HCT116 (cell line): ENCODE measurements at regions not wholly inside any gene's neighbourhood (a gene's known extent, or its start where the extent isn't known, plus 50 kb on each side); places are given as distances from the start of the nearest gene placed in this dataset.
A peak's percentile ranks its signal among the peaks of the same experiment; 100 is the strongest.

Experiments used
- ATAC-seq: fragments of 200-7000 bp; cut with Tn5 transposase; 2 replicates; pipeline ENCODE4 v1.9.1; 2020; ENCODE audit warnings: mild to moderate bottlenecking, moderate library complexity
- BruUV-seq: library from RNA; stranded (reverse); fragments of 400-500 nt; replicated peaks from 2 replicates; lab custom pipeline; 2021; lab: Mats Ljungman, UMichigan
- CTCF ChIA-PET: fragments of 300-600 bp; sonication (Branson Sonifier 250); formaldehyde crosslinking; loops from one replicate; lab custom pipeline; 2021; ENCODE audit warnings: antibody characterized with exemption; lab: Charles Lee
- POLR2A ChIA-PET: fragments of 300-600, 350-600 bp; sonication (Branson Sonifier 250); formaldehyde crosslinking; loops from one replicate; lab custom pipeline; 2021; ENCODE audit warnings: antibody characterized with exemption; lab: Charles Lee
- RAD21 ChIA-PET, 2 experiments: fragments of 300-600 bp; sonication (Branson Sonifier 250); formaldehyde crosslinking; loops; one replicate each; lab custom pipeline; 2023; ENCODE audit warnings: low total read pairs in 2 of 2; ENCODE audit not compliant: uncharacterized antibody in 2 of 2, unreplicated experiment in 2 of 2, low non-redundant PET in 1 of 2; lab: Charles Lee
- DNase-seq: peaks from one replicate; pipeline ENCODE4 v3.0.0-alpha.2; 2010; ENCODE audit warnings: low read depth, low spot score
- H2AFZ ChIP-seq: fragments of 200-600 bp; shearing (Covaris generic), sonication (generic); 2 replicates; pipeline ENCODE4 v1.6.1; 2017; ENCODE audit warnings: low read depth, mixed run types, mixed read lengths, antibody characterized with exemption, low read length; ENCODE audit not compliant: poor library complexity, severe bottlenecking
- H3K27ac ChIP-seq: 2 replicates; pipeline ENCODE4 v1.5.1; 2012; ENCODE audit warnings: low read depth, low read length
- H3K27me3 ChIP-seq: fragments of 200-600 bp; sonication (generic); 2 replicates; pipeline ENCODE4 v1.6.1; 2016; ENCODE audit warnings: mixed run types, low read length, mixed read lengths; ENCODE audit not compliant: insufficient read depth
- H3K36me3 ChIP-seq, 2 experiments: fragments of 200-500 bp in 1 of 2; fragments of 200-600 bp in 1 of 2; sonication (Bioruptor generic) in 1 of 2; sonication (generic) in 1 of 2; 2 replicates each; pipeline versions ENCODE4 v1.5.1 to v1.6.1; 2014 to 2016; ENCODE audit warnings: low read length in 2 of 2, inconsistent platforms in 1 of 2, mixed read lengths in 1 of 2, mixed run types in 1 of 2; ENCODE audit not compliant: insufficient read depth in 2 of 2, control insufficient read depth in 1 of 2
- H3K4me1 ChIP-seq, 2 experiments: fragments of 200-600 bp in 1 of 2; sonication (generic) in 1 of 2; 2 replicates each; pipeline versions ENCODE4 v1.5.1 to v1.6.1; 2012 to 2017; ENCODE audit warnings: low read length in 2 of 2, inconsistent platforms in 1 of 2, mild to moderate bottlenecking in 1 of 2, mixed read lengths in 1 of 2, mixed run types in 1 of 2, moderate library complexity in 1 of 2; ENCODE audit not compliant: insufficient read depth in 2 of 2, control insufficient read depth in 1 of 2
- H3K4me2 ChIP-seq: fragments of 200-600 bp; sonication (generic); 2 replicates; pipeline ENCODE4 v1.6.1; 2017; ENCODE audit warnings: mixed run types, low read length, mixed read lengths
- H3K4me3 ChIP-seq, 2 experiments: fragments of 200-600 bp in 1 of 2; sonication (generic) in 1 of 2; replicated peaks in 1 of 2; 2 replicates each; pipeline ENCODE4 v1.5.1; 2011 to 2016; ENCODE audit warnings: low read length in 2 of 2, control low read depth in 1 of 2, low read depth in 1 of 2, mild to moderate bottlenecking in 1 of 2, mixed read lengths in 1 of 2, mixed run types in 1 of 2
- H3K79me2 ChIP-seq: fragments of 200-600 bp; sonication (generic); 2 replicates; pipeline ENCODE4 v1.6.1; 2017; ENCODE audit warnings: mild to moderate bottlenecking, mixed run types, low read length, moderate library complexity, mixed read lengths; ENCODE audit not compliant: insufficient read depth
- H3K9ac ChIP-seq: fragments of 200-600 bp; sonication (generic); 2 replicates; pipeline ENCODE4 v1.6.1; 2016; ENCODE audit warnings: low read length, mixed read lengths
- H3K9me2 ChIP-seq: fragments of 200-600 bp; sonication (generic), shearing (Covaris generic); 2 replicates; pipeline ENCODE4 v1.6.1; 2017; ENCODE audit warnings: mixed run types, mild to moderate bottlenecking, moderate library complexity; ENCODE audit not compliant: insufficient read depth
- H3K9me3 ChIP-seq, 2 experiments: fragments of 200-500 bp in 1 of 2; fragments of 200-600 bp in 1 of 2; sonication (Bioruptor generic) in 1 of 2; sonication (generic) in 1 of 2; 2 replicates each; pipeline ENCODE4 v1.6.1; 2014 to 2017; ENCODE audit warnings: low read length in 2 of 2, mixed read lengths in 2 of 2, inconsistent platforms in 1 of 2, low read depth in 1 of 2, mild to moderate bottlenecking in 1 of 2, mixed run types in 1 of 2, moderate library complexity in 1 of 2; ENCODE audit not compliant: control insufficient read depth in 1 of 2, insufficient read depth in 1 of 2
- H4K20me1 ChIP-seq: fragments of 200-600 bp; sonication (generic), shearing (Covaris generic); 2 replicates; pipeline ENCODE4 v1.6.1; 2017; ENCODE audit warnings: mixed run types, mild to moderate bottlenecking, moderate library complexity; ENCODE audit not compliant: insufficient read depth
- CEBPB ChIP-seq: IDR thresholded peaks from 2 replicates; pipeline ENCODE4 v1.6.1; 2012; ENCODE audit warnings: low read depth
- EGR1 ChIP-seq: IDR thresholded peaks from 2 replicates; pipeline ENCODE4 v1.6.1; 2012; ENCODE audit warnings: low read depth
- EZH2 ChIP-seq: fragments of 200-600 bp; sonication (generic); IDR thresholded peaks from 2 replicates; pipeline ENCODE4 v1.6.1; 2017; ENCODE audit warnings: antibody characterized with exemption, mixed run types
- EZH2phosphoT487 ChIP-seq: fragments of 200-600 bp; IDR thresholded peaks from 2 replicates; pipeline ENCODE4 v1.6.1; 2018; ENCODE audit warnings: antibody characterized with exemption, borderline replicate concordance
- FOSL1 ChIP-seq: IDR thresholded peaks from 2 replicates; pipeline ENCODE4 v1.6.1; 2012; ENCODE audit warnings: low read depth
- JUND ChIP-seq: IDR thresholded peaks from 2 replicates; pipeline ENCODE4 v1.6.1; 2012
- SRF ChIP-seq: IDR thresholded peaks from 2 replicates; pipeline ENCODE4 v1.6.1; 2012; ENCODE audit warnings: low read depth
- ZFX ChIP-seq: fragments of 450-650 bp; IDR thresholded peaks from 2 replicates; pipeline ENCODE4 v1.6.1; 2017
- ZNF274 ChIP-seq: fragments of 200-500 bp; sonication (Bioruptor generic); IDR thresholded peaks from 2 replicates; pipeline ENCODE4 v1.6.1; 2014; ENCODE audit warnings: mild to moderate bottlenecking, low read depth, low read length, inconsistent platforms
- intact Hi-C: fragments of 100-400 bp; cut with micrococcal nuclease; formaldehyde crosslinking; loops from 2 replicates; pipeline ENCODE4 v1.10.0; 2022
- TF ChIP-seq, protein P1 (sequence below): IDR thresholded peaks from 2 replicates; pipeline ENCODE4 v1.6.1; 2012; ENCODE audit warnings: low read depth
- TF ChIP-seq, protein P2 (sequence below): IDR thresholded peaks from 2 replicates; pipeline ENCODE4 v1.6.1; 2011; ENCODE audit warnings: mild to moderate bottlenecking, low read length, moderate library complexity; ENCODE audit not compliant: insufficient replicate concordance; ENCODE audit errors: extremely low read depth

DNA sequence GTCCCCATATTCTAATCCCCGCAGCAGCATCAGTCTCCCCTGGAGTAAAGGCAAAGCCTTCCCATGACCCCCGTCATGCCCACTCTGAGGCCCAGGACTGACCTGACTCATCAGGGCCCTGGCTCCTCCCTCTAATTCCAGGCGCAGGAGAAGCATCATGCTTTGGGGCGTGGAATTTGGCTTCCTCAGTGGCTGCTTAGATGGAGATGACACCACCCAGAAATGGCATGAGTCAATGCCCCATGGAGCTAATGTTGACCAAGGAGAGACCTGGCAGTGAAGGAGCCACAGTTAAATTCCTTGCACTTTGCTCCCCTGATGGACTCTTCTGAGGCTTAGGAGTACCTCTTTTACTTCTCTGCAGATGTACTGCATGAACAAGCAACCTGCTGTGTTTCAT lies 204.2 kb upstream of the PROK2 start:
- no peak for TF ChIP-seq EZH2phosphoT487
- TF ChIP-seq FOSL1: no peak
- TF ChIP-seq SRF: no peak
- TF ChIP-seq EZH2: no peak
- TF ChIP-seq, protein P1, sequence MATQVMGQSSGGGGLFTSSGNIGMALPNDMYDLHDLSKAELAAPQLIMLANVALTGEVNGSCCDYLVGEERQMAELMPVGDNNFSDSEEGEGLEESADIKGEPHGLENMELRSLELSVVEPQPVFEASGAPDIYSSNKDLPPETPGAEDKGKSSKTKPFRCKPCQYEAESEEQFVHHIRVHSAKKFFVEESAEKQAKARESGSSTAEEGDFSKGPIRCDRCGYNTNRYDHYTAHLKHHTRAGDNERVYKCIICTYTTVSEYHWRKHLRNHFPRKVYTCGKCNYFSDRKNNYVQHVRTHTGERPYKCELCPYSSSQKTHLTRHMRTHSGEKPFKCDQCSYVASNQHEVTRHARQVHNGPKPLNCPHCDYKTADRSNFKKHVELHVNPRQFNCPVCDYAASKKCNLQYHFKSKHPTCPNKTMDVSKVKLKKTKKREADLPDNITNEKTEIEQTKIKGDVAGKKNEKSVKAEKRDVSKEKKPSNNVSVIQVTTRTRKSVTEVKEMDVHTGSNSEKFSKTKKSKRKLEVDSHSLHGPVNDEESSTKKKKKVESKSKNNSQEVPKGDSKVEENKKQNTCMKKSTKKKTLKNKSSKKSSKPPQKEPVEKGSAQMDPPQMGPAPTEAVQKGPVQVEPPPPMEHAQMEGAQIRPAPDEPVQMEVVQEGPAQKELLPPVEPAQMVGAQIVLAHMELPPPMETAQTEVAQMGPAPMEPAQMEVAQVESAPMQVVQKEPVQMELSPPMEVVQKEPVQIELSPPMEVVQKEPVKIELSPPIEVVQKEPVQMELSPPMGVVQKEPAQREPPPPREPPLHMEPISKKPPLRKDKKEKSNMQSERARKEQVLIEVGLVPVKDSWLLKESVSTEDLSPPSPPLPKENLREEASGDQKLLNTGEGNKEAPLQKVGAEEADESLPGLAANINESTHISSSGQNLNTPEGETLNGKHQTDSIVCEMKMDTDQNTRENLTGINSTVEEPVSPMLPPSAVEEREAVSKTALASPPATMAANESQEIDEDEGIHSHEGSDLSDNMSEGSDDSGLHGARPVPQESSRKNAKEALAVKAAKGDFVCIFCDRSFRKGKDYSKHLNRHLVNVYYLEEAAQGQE: no peak
- no peak for TF ChIP-seq CEBPB
- TF ChIP-seq JUND: no peak
- TF ChIP-seq ZFX: no peak
- TF ChIP-seq, protein P2, sequence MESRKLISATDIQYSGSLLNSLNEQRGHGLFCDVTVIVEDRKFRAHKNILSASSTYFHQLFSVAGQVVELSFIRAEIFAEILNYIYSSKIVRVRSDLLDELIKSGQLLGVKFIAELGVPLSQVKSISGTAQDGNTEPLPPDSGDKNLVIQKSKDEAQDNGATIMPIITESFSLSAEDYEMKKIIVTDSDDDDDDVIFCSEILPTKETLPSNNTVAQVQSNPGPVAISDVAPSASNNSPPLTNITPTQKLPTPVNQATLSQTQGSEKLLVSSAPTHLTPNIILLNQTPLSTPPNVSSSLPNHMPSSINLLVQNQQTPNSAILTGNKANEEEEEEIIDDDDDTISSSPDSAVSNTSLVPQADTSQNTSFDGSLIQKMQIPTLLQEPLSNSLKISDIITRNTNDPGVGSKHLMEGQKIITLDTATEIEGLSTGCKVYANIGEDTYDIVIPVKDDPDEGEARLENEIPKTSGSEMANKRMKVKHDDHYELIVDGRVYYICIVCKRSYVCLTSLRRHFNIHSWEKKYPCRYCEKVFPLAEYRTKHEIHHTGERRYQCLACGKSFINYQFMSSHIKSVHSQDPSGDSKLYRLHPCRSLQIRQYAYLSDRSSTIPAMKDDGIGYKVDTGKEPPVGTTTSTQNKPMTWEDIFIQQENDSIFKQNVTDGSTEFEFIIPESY: no peak
- no peak for TF ChIP-seq ZNF274
- TF ChIP-seq EGR1: no peak
- H3K4me2 ChIP-seq: 0 out of 2 replicates have a peak overlapping the region, but pooled peaks have one; percentile 17
- H2AFZ ChIP-seq: no peak overlapping the region
- H3K9me3 ChIP-seq: no peaks in the 10 kb centered on the region
- ATAC-seq (peak; percentile 65; the same call in 1 of the 2 replicates), DNase-seq (no peak)
- POLR2A ChIA-PET: no interaction called here
- no peaks in the 10 kb centered on the region for H3K27me3 ChIP-seq
- no TSS peak for BruUV-seq
- no peak overlapping the region for H3K27ac ChIP-seq
- peaks cover 0 to 7% of the 10 kb centered on the region in 2 experiments; a peak in 2 of 4 replicates for H3K4me1 ChIP-seq
- H4K20me1 ChIP-seq: no peaks in the 10 kb centered on the region
- H3K79me2 ChIP-seq: no peaks in the 10 kb centered on the region
- CTCF ChIA-PET: interaction anchor here (1.0 kb wide), 1 partner anchor 32 kb away, joined by 3 read pairs; no protein-coding TSS in a partner anchor
- RAD21 ChIA-PET: no interaction called here
- H3K9ac ChIP-seq: no peak overlapping the region
- H3K36me3 ChIP-seq: no peaks in the 10 kb centered on the region
- no peak overlapping the region for H3K4me3 ChIP-seq
- intact Hi-C loops: no loop called here
- H3K9me2 ChIP-seq: no peaks in the 10 kb centered on the region
